Large intestine (tissue), 3 donors: ENCODE measurements at regions not wholly inside any gene's neighbourhood (a gene's known extent, or its start where the extent isn't known, plus 50 kb on each side); places are given as distances from the start of the nearest gene placed in this dataset.

ENCODE experiments used
- DNase-seq, 2 donors: peaks; one replicate each; pipeline versions ENCODE4 v3.0.0 to v3.0.0-alpha.2; 2013
- H3K27ac ChIP-seq: one replicate; pipeline ENCODE4 v1.5.1; 2013; ENCODE audit warnings: low read length
- H3K27me3 ChIP-seq: 2 replicates; pipeline ENCODE4 v1.6.1; 2013; ENCODE audit warnings: low read length; ENCODE audit not compliant: control insufficient read depth, insufficient read depth
- H3K36me3 ChIP-seq: 2 replicates; pipeline ENCODE4 v1.6.1; 2013; ENCODE audit warnings: low read length; ENCODE audit not compliant: control insufficient read depth, insufficient read depth
- H3K4me1 ChIP-seq: one replicate; pipeline ENCODE4 v1.6.1; 2013; ENCODE audit warnings: low read length; ENCODE audit not compliant: control insufficient read depth, insufficient read depth
- H3K4me3 ChIP-seq: one replicate; pipeline ENCODE4 v1.5.1; 2013; ENCODE audit warnings: low read length
- H3K9me3 ChIP-seq: one replicate; pipeline ENCODE4 v1.6.1; 2013; ENCODE audit warnings: mild to moderate bottlenecking, low read depth, low read length, moderate library complexity; ENCODE audit not compliant: control insufficient read depth
- WGBS: methylation state at CpG from one replicate; pipeline ENCODE4 v1.1.5; 2013; ENCODE audit warnings: low lambda C conversion rate; ENCODE audit not compliant: insufficient coverage; 5-methylcytosine and 5-hydroxymethylcytosine counted together

DNA sequence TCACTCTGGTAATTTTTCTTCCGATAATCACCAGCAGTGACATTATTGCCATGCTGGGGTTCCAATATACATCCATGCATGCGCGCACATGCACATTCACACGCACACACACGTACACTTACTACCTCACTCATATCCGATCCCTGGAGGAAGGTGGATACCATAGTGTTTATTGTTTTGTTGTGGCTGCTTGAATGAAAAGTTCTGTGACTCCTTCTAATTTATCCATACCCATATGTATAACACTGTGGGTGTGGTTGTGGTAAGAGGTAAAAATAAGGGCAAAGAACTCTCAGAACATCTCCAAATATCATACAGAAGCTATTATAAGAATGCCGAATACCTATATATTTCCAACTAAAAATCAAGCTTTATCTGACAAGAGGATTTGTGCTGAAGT is 407.8 kb upstream of the PODXL start:
- DNase-seq, result no peak
- H3K9me3 ChIP-seq, result no peaks in the 10 kb centered on the region
- no peaks in the 10 kb centered on the region for H3K4me1 ChIP-seq
- WGBS, result 94% methylated on average over 2 of the region's 7 CpGs
- H3K4me3 ChIP-seq, result no peak overlapping the region
- no peaks in the 10 kb centered on the region for H3K36me3 ChIP-seq
- H3K27ac ChIP-seq, result no peak overlapping the region
- H3K27me3 ChIP-seq, result peaks cover 4% of the 10 kb centered on the region

DNA sequence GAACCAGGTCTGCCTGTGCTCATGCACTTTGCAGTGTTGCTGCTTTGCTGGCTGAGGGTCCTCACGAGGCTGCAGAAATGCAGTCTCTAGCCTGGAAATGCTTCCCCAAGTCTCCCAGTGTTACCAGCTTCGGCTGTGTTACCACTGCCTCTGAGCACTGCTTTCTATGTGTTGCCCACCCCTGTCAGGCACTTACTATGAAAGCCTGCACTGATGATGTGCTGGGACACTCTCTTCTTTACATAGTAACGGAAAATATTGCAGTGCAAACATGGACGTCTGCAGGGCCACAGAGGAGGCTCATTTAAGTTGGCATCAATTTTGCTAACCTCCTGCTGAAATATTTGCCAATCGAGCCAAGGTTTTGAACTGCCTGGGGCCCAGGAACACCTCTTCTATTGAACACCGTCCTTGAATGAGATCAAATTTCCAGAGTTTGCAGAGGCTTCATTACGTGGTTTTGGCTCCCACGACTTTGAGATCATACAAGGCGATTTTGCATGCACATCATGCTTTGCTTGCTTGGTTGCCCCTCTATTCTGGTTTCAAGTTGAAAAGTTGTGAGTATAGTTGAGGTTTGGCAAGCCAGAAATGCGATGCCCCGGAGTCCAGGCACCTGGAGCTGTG is 404.7 kb upstream of the PODXL start:
- Histone ChIP-seq H3K36me3 (no peaks in the 10 kb centered on the region), H3K27me3 (peaks cover 4% of the 10 kb centered on the region), H3K9me3 (no peaks in the 10 kb centered on the region), H3K4me3 (no peak overlapping the region), H3K27ac (no peak overlapping the region), H3K4me1 (no peaks in the 10 kb centered on the region)
- no CpG with 5 or more reads among the region's 11 CpGs for WGBS
- DNase-seq, result no peak

- no peak overlapping the region for H3K4me3 ChIP-seq
- 83% methylated on average over 1 of the region's 4 CpGs for WGBS
- H3K9me3 ChIP-seq, result no peaks in the 10 kb centered on the region
Measured at GRCh38 chr7:131959106-131959812, 402.8 kb upstream of the PODXL start.

DNA sequence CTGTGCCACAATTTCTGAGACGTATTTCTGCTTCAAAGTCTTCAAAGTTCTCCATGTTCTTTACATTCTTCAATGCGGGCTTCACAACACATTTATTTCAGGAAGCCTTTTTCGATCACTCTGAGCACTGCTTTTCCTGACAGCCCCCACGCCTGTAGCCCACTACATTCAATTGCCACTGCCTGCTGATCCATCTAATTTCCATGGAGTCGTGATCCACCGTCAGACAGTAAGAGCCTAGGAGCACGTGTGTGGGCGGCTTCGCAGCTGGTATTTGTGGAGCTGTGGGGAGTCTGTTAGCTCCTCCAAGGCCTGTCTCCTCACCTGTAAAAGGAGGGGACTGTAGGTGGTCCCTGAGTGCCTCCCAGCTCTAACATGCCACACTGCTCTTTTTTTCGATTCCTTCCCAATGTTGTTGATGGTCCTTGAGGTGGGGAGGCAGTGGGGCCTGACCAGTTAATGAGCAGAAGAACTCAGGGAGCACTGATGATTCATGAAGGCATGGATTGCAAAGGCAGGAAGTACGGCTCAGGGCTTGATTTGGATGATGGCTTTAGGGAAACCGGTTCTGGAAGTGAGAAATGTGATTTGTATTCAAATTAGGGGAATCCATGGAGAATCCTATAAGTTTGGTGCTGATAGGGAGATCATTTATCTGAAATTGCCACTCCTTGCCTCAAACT is 401.1 kb upstream of the PODXL start:
- Histone ChIP-seq H3K27me3 (peaks cover 7% of the 10 kb centered on the region), H3K27ac (no peak overlapping the region), H3K9me3 (no peaks in the 10 kb centered on the region), H3K4me3 (no peak overlapping the region), H3K4me1 (no peaks in the 10 kb centered on the region), H3K36me3 (no peaks in the 10 kb centered on the region)
- DNase-seq, result no peak
- 100% methylated on average over 3 of the region's 12 CpGs for WGBS

More at GRCh38 chr7:131959106-131959812, 402.8 kb upstream of the PODXL start:
- Histone ChIP-seq H3K27ac (no peak overlapping the region), H3K36me3 (no peaks in the 10 kb centered on the region), H3K4me1 (no peaks in the 10 kb centered on the region), H3K27me3 (peaks cover 7% of the 10 kb centered on the region)
- DNase-seq, result no peak

DNA sequence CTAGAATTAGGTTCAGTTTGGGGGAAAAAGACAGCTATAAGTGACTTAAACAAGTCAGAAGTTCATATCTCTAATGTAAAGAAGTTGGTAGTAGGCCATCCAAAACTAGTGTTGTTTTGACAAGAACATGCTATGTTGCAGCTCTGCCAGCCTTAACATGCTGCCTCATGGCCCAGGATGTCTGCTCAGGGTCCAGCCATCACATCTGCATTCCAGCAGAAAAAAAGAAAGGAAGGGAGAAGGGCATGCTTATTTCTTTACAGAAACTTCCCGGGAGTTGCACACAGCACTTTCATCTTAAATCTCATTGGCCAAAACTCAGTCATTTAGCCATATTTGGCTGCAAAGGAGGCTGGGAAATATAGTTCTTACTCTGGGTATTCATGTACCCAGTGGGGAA is 400.4 kb upstream of the PODXL start:
- no CpG with 5 or more reads among the region's 1 CpG for WGBS
- peaks cover 3% of the 10 kb centered on the region for H3K27me3 ChIP-seq

DNA sequence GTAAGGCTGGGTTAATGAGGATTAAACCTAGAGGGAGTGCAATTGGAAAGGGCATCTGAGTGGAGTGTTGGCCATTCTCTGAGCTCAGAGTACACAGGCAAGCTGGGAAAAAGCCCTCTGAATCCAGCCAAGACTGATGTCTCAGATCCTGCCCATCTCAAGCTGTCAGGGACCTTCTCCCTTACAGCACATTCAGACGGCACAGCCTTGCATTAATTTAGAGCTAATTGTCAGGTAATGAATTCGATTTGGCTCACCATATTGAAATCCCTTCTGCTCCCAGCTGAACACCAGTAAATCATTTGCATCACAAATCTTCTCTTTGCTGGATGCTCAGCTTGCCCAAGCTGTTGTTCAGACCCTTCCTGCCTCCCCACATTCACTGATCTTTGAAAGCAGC is 399.3 kb upstream of the PODXL start:
- Histone ChIP-seq H3K27me3 (peaks cover 3% of the 10 kb centered on the region), H3K27ac (no peak overlapping the region)
- no CpG with 5 or more reads among the region's 2 CpGs for WGBS

More for the DNA sequence above, 400.4 kb upstream of the PODXL start:
- Histone ChIP-seq H3K4me3 (no peak overlapping the region), H3K4me1 (no peaks in the 10 kb centered on the region), H3K9me3 (no peaks in the 10 kb centered on the region), H3K36me3 (no peaks in the 10 kb centered on the region), H3K27ac (no peak overlapping the region)
- DNase-seq, result no peak

DNA sequence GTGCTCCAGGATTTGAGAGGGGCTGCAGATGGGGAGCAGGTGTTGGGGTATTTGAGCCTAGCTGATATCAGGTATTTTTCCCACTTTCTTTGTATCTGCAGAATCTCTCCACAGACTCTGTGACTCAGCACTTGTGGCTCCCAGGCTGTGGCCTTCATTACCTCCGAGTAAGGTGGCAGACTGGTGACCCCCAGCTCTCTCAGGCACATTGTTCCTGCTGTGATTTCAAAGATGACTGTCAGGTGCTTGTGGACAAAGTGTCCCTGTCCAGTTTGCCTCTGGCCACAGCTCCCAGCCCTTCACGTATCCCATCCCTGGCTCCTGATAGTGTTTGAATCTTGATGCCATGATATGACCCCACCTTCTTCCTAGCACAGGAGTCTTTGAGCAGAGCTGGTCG is 396.8 kb upstream of the PODXL start:
- no peaks in the 10 kb centered on the region for H3K36me3 ChIP-seq
- H3K4me3 ChIP-seq, result no peak overlapping the region
- H3K27me3 ChIP-seq, result peaks cover 3% of the 10 kb centered on the region
- no CpG with 5 or more reads among the region's 3 CpGs for WGBS
- DNase-seq, result no peak
- peaks cover 3% of the 10 kb centered on the region for H3K9me3 ChIP-seq
- peaks cover 12% of the 10 kb centered on the region for H3K4me1 ChIP-seq
- H3K27ac ChIP-seq, result no peak overlapping the region

More for the DNA sequence above, 399.3 kb upstream of the PODXL start:
- peaks cover 3% of the 10 kb centered on the region for H3K9me3 ChIP-seq
- no peak for DNase-seq
- H3K36me3 ChIP-seq, result no peaks in the 10 kb centered on the region
- H3K4me3 ChIP-seq, result no peak overlapping the region
- no peaks in the 10 kb centered on the region for H3K4me1 ChIP-seq

DNA sequence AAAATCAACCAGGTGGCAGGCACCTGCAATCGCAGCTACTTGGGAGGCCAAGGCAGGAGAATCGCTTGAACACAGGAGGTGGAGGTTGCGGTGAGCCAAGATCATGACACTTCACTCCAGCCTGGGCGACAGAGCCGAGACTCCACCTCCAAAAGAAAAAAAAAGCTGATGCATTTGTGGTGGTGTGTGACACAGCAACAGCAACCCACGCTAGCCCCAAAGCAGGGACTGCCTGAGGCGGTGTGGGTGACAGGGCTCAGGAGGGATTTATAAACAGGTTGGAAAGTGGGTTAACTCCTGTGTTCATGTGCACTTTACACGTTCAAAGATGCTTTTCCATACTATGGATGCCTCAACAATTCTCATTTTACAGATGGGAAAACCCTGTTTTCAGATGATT is 395.9 kb upstream of the PODXL start:
- WGBS, result no CpG with 5 or more reads among the region's 8 CpGs
- no peak for DNase-seq
- Histone ChIP-seq H3K9me3 (peaks cover 3% of the 10 kb centered on the region), H3K27ac (no peak overlapping the region), H3K27me3 (peaks cover 3% of the 10 kb centered on the region), H3K36me3 (no peaks in the 10 kb centered on the region), H3K4me3 (no peak overlapping the region), H3K4me1 (peaks cover 19% of the 10 kb centered on the region)

- no peak overlapping the region for H3K4me3 ChIP-seq
- no peak for DNase-seq
- H3K4me1 ChIP-seq, result peaks cover 29% of the 10 kb centered on the region
- no CpG with 5 or more reads among the region's 1 CpG for WGBS
- peaks cover 3% of the 10 kb centered on the region for H3K27me3 ChIP-seq
- no peak overlapping the region for H3K27ac ChIP-seq
- H3K9me3 ChIP-seq, result peaks cover 3% of the 10 kb centered on the region
- H3K36me3 ChIP-seq, result no peaks in the 10 kb centered on the region
Measured at GRCh38 chr7:131950758-131951157, 394.3 kb upstream of the PODXL start.

- DNase-seq, result no peak
- Histone ChIP-seq H3K4me3 (no peak overlapping the region), H3K36me3 (no peaks in the 10 kb centered on the region), H3K9me3 (peaks cover 3% of the 10 kb centered on the region), H3K27me3 (peaks cover 7% of the 10 kb centered on the region), H3K27ac (no peak overlapping the region), H3K4me1 (peaks cover 33% of the 10 kb centered on the region)
- WGBS, result no CpG with 5 or more reads among the region's 7 CpGs
Measured at GRCh38 chr7:131949659-131950058, 393.2 kb upstream of the PODXL start.
